Endodermal cell (in vitro differentiated cells): ENCODE measurements at regions not wholly inside any gene's neighbourhood (a gene's known extent, or its start where the extent isn't known, plus 50 kb on each side); places are given as distances from the start of the nearest gene placed in this dataset.
"Not testable (repeated sequence)": the region's sequence is repeated elsewhere in the genome, so short reads cannot be mapped to it uniquely, and the experiment has no call there.

Experiments
- DNase-seq: peaks from one replicate; pipeline ENCODE4 v3.0.0-alpha.2; 2017
- H3K27ac ChIP-seq: 2 replicates; pipeline ENCODE4 v1.5.1; 2013; ENCODE audit warnings: mild to moderate bottlenecking, low read depth, low read length, moderate library complexity
- H3K27me3 ChIP-seq: 2 replicates; pipeline ENCODE4 v1.6.1; 2013; ENCODE audit warnings: mild to moderate bottlenecking, low read length, moderate library complexity; ENCODE audit not compliant: insufficient read depth, control insufficient read depth, poor library complexity, severe bottlenecking
- H3K36me3 ChIP-seq: 2 replicates; pipeline ENCODE4 v1.7.0; 2013; ENCODE audit warnings: mild to moderate bottlenecking, low read length, moderate library complexity; ENCODE audit not compliant: control insufficient read depth, insufficient read depth
- H3K4me1 ChIP-seq: one replicate; pipeline ENCODE4 v1.7.0; 2013; ENCODE audit warnings: low read length; ENCODE audit not compliant: control insufficient read depth, insufficient read depth
- H3K4me3 ChIP-seq: 2 replicates; pipeline ENCODE4 v1.5.1; 2013; ENCODE audit warnings: mild to moderate bottlenecking, low read length, moderate library complexity
- H3K9ac ChIP-seq: 2 replicates; pipeline ENCODE4 v1.6.1; 2013; ENCODE audit warnings: mild to moderate bottlenecking, low read length, moderate library complexity; ENCODE audit not compliant: poor library complexity, severe bottlenecking; ENCODE audit errors: extremely low read depth
- H3K9me3 ChIP-seq: 2 replicates; pipeline ENCODE4 v1.6.1; 2013; ENCODE audit warnings: mild to moderate bottlenecking, low read length, moderate library complexity; ENCODE audit not compliant: control insufficient read depth
- H3K27ac Mint-ChIP-seq: 2 replicates; pipeline ENCODE4 v1.8.0; 2020; ENCODE audit warnings: mixed read lengths
- H3K27me3 Mint-ChIP-seq: 2 replicates; pipeline ENCODE4 v1.8.0; 2021; ENCODE audit warnings: mild to moderate bottlenecking, mixed read lengths; ENCODE audit not compliant: insufficient read depth
- H3K36me3 Mint-ChIP-seq: 2 replicates; pipeline ENCODE4 v1.8.0; 2020; ENCODE audit warnings: low read depth, mixed read lengths
- H3K4me1 Mint-ChIP-seq: 2 replicates; pipeline ENCODE4 v1.8.0; 2020; ENCODE audit warnings: mixed read lengths
- H3K4me3 Mint-ChIP-seq: 2 replicates; pipeline ENCODE4 v1.8.0; 2020; ENCODE audit warnings: mild to moderate bottlenecking, moderate library complexity, mixed read lengths
- H3K9me3 Mint-ChIP-seq: 2 replicates; pipeline ENCODE4 v1.8.0; 2020; ENCODE audit warnings: mild to moderate bottlenecking, mixed read lengths
- CTCF ChIP-seq: fragments of 200-600 bp; sonication (generic); conservative IDR thresholded peaks from 2 replicates; pipeline ENCODE4 v1.5.0; 2021; ENCODE audit warnings: antibody characterized with exemption, mild to moderate bottlenecking
- WGBS, 2 experiments: methylation state at CpG; one replicate each; pipeline versions ENCODE4 v1.1.5 to v1.1.7; 2013; ENCODE audit warnings: missing lambda C conversion rate in 2 of 2, mixed read lengths in 1 of 2; ENCODE audit not compliant: insufficient coverage in 1 of 2, insufficient read length in 1 of 2; 5-methylcytosine and 5-hydroxymethylcytosine counted together

- no peak overlapping the region for H3K27ac Mint-ChIP-seq
- H3K9me3 Mint-ChIP-seq: peaks cover 10% of the 10 kb centered on the region
- H3K4me3 Mint-ChIP-seq: no peak overlapping the region
- Histone ChIP-seq H3K4me1 (no peaks in the 10 kb centered on the region), H3K27ac (no peak overlapping the region), H3K9me3 (peaks cover 10% of the 10 kb centered on the region), H3K4me3 (no peak overlapping the region), H3K27me3 (no peaks in the 10 kb centered on the region), H3K9ac (no peak overlapping the region), H3K36me3 (no peaks in the 10 kb centered on the region)
- TF ChIP-seq CTCF: no peak
- no peaks in the 10 kb centered on the region for H3K36me3 Mint-ChIP-seq
- no peak for DNase-seq
- 94% methylated on average over 1 of the region's 1 CpG; no CpG with 5 or more reads in 1 of the 2 experiments for WGBS, 2 experiments
- H3K27me3 Mint-ChIP-seq: no peaks in the 10 kb centered on the region
- H3K4me1 Mint-ChIP-seq: peaks cover 4% of the 10 kb centered on the region
Observed at GRCh38 chr5:40440746-40441145, 239.0 kb upstream of the PTGER4 start.

GRCh38 chr5:40439103-40439502 lies 240.6 kb upstream of the PTGER4 start:
- 93% methylated on average over 3 of the region's 3 CpGs; no CpG with 5 or more reads in 1 of the 2 experiments for WGBS, 2 experiments
- not testable (repeated sequence) for H3K4me3 Mint-ChIP-seq, H3K4me1 ChIP-seq, H3K4me3 ChIP-seq, H3K9ac ChIP-seq, H3K36me3 ChIP-seq, H3K36me3 Mint-ChIP-seq, H3K27ac ChIP-seq, H3K9me3 ChIP-seq, H3K27me3 Mint-ChIP-seq, H3K4me1 Mint-ChIP-seq, H3K9me3 Mint-ChIP-seq, H3K27me3 ChIP-seq, H3K27ac Mint-ChIP-seq, DNase-seq

GRCh38 chr5:40438646-40439045 lies 241.1 kb upstream of the PTGER4 start:
- H3K4me3 Mint-ChIP-seq, H3K36me3 Mint-ChIP-seq, H3K36me3 ChIP-seq, H3K9ac ChIP-seq, H3K27ac Mint-ChIP-seq, H3K27me3 ChIP-seq, H3K9me3 ChIP-seq, H3K9me3 Mint-ChIP-seq, DNase-seq, H3K4me1 Mint-ChIP-seq, H3K4me1 ChIP-seq, H3K27ac ChIP-seq, H3K4me3 ChIP-seq, H3K27me3 Mint-ChIP-seq: not testable (repeated sequence)
- WGBS, 2 experiments: 96 to 100% methylated on average over 9 to 26 of the region's 26 CpGs

- Mint-ChIP-seq H3K4me3 (no peak overlapping the region), H3K27me3 (no peaks in the 10 kb centered on the region), H3K27ac (no peak overlapping the region), H3K36me3 (no peaks in the 10 kb centered on the region), H3K9me3 (peaks cover 7% of the 10 kb centered on the region), H3K4me1 (peaks cover 5% of the 10 kb centered on the region)
- no peak for TF ChIP-seq CTCF
- Histone ChIP-seq H3K27me3 (no peaks in the 10 kb centered on the region), H3K4me3 (no peak overlapping the region), H3K36me3 (no peaks in the 10 kb centered on the region), H3K9ac (no peak overlapping the region), H3K9me3 (no peaks in the 10 kb centered on the region), H3K4me1 (no peaks in the 10 kb centered on the region), H3K27ac (no peak overlapping the region)
- no peak for DNase-seq
- WGBS, 2 experiments: 89 to 100% methylated on average over 2 to 4 of the region's 4 CpGs
Observed at GRCh38 chr5:40437452-40437861, 242.3 kb upstream of the PTGER4 start.
